ENCODE measurements at regions not wholly inside any gene's neighbourhood (a gene's known extent, or its start where the extent isn't known, plus 50 kb on each side); places are given as distances from the start of the nearest gene placed in this dataset.

DNA sequence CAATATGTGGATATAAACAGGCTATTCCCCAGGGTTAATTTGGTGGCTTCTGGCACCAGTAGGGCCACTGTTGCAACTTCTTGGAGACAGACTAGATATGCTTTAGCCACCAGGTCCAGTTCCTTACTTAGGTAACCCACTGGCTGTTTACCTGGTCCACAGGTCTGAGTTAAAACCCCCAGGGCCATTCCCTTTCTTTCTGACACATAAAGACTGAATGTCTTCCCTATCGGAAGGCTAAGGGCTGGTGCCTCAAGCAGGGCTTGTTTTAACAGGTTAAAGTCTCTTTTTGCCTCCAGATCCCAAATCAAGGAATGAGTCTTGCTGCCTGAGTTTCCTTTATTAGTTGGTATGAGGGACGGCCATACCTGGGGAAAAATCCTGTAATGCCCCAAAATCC is 1052.7 kb upstream of the CNTN5 start:
- TF ChIP-seq CTCF (IDR thresholded peaks at IDR 0.05 in 4 of 5, conservative IDR thresholded peaks at IDR 0.05 in 1 of 5) (no peak), POLR2A (IDR thresholded peaks at IDR 0.05) (no peak)

Measured in gastrocnemius medialis (tissue), 4 donors.